Activated CD4-positive, alpha-beta T cell treated with anti-CD3 and anti-CD28 coated beads, Interleukin-2, amount 50 U/mL, for 4 hours (primary cell): ENCODE measurements at regions not wholly inside any gene's neighbourhood (a gene's known extent, or its start where the extent isn't known, plus 50 kb on each side); places are given as distances from the start of the nearest gene placed in this dataset.
"Not testable (repeated sequence)": the region's sequence is repeated elsewhere in the genome, so short reads cannot be mapped to it uniquely, and the experiment has no call there.

Source experiments
- DNase-seq, 2 experiments: peaks; one replicate each; pipeline ENCODE4 v3.0.0-alpha.2; 2020

- DNase-seq = no peak
Measured at GRCh38 chr13:90032313-90032712, 1315.2 kb upstream of the MIR17HG start.

GRCh38 chr13:90032841-90033493, 1314.5 kb upstream of the MIR17HG start:
- no peak for DNase-seq

- no peak for DNase-seq
Measured at GRCh38 chr13:90039516-90039915, 1308.0 kb upstream of the MIR17HG start.

GRCh38 chr13:90047600-90047999, 1299.9 kb upstream of the MIR17HG start:
- DNase-seq = no peak

- DNase-seq = no peak
Measured at GRCh38 chr13:90049989-90050671, 1297.4 kb upstream of the MIR17HG start.

GRCh38 chr13:90055121-90055520, 1292.4 kb upstream of the MIR17HG start:
- DNase-seq = no peak

- DNase-seq = no peak
Measured at GRCh38 chr13:90055760-90056159, 1291.7 kb upstream of the MIR17HG start.

- not testable (repeated sequence) for DNase-seq
Measured at GRCh38 chr13:90064226-90064625, 1283.3 kb upstream of the MIR17HG start.

- no peak for DNase-seq
Measured at GRCh38 chr13:90068658-90069057, 1278.8 kb upstream of the MIR17HG start.

- DNase-seq = no peak
Measured at GRCh38 chr13:90070362-90070761, 1277.1 kb upstream of the MIR17HG start.

- DNase-seq = no peak
Measured at GRCh38 chr13:90070837-90071525, 1276.5 kb upstream of the MIR17HG start.

- DNase-seq = no peak
Measured at GRCh38 chr13:90084684-90085290, 1262.7 kb upstream of the MIR17HG start.

- DNase-seq = no peak
Measured at GRCh38 chr13:90089051-90089450, 1258.4 kb upstream of the MIR17HG start.

GRCh38 chr13:90091611-90092010, 1255.9 kb upstream of the MIR17HG start:
- no peak for DNase-seq

- no peak for DNase-seq
Measured at GRCh38 chr13:90094357-90094756, 1253.1 kb upstream of the MIR17HG start.

GRCh38 chr13:90098577-90098976, 1248.9 kb upstream of the MIR17HG start:
- DNase-seq = no peak

GRCh38 chr13:90099847-90100246, 1247.6 kb upstream of the MIR17HG start:
- DNase-seq = no peak

GRCh38 chr13:90103099-90103784, 1244.2 kb upstream of the MIR17HG start:
- no peak for DNase-seq

- DNase-seq = no peak
Measured at GRCh38 chr13:90104764-90105163, 1242.7 kb upstream of the MIR17HG start.

GRCh38 chr13:90105276-90105675, 1242.2 kb upstream of the MIR17HG start:
- DNase-seq = no peak

- DNase-seq = no peak
Measured at GRCh38 chr13:90105849-90106496, 1241.5 kb upstream of the MIR17HG start.

GRCh38 chr13:90107661-90108060, 1239.8 kb upstream of the MIR17HG start:
- no peak for DNase-seq

GRCh38 chr13:90108547-90108946, 1238.9 kb upstream of the MIR17HG start:
- no peak for DNase-seq
